Stomach (tissue), 4 donors: ENCODE measurements at regions not wholly inside any gene's neighbourhood (a gene's known extent, or its start where the extent isn't known, plus 50 kb on each side); places are given as distances from the start of the nearest gene placed in this dataset.

Source experiments
- CTCF ChIP-seq, 7 experiments: fragments of 450-650 bp in 4 of 7; fragments of 200-600 bp in 3 of 7; sonication (generic) in 3 of 7; IDR thresholded peaks; one replicate each; pipeline ENCODE4 v1.5.1; 2016 to 2019; ENCODE audit warnings: antibody characterized with exemption in 7 of 7, control low read depth in 2 of 7, mild to moderate bottlenecking in 1 of 7
- POLR2A ChIP-seq, 4 donors: fragments of 450-650 bp; IDR thresholded peaks; one replicate each; pipeline ENCODE4 v1.6.1; 2016; ENCODE audit warnings: antibody characterized with exemption in 4 of 4, control low read depth in 2 of 4, mild to moderate bottlenecking in 1 of 4, moderate library complexity in 1 of 4
- POLR2AphosphoS5 ChIP-seq, 3 donors: sonication (generic); formaldehyde crosslinking; IDR thresholded peaks; one replicate each; pipeline ENCODE4 v1.6.1; 2016; ENCODE audit warnings: antibody characterized with exemption in 3 of 3

- TF ChIP-seq CTCF (IDR thresholded peaks at IDR 0.05), result no peak
- no peak for TF ChIP-seq POLR2A (IDR thresholded peaks at IDR 0.05)
- TF ChIP-seq POLR2AphosphoS5 (IDR thresholded peaks at IDR 0.05), result no peak
Measured at GRCh38 chr2:19068206-19068605, 290.2 kb downstream of the OSR1 start.
